GM18873 (cell line): ENCODE measurements at regions not wholly inside any gene's neighbourhood (a gene's known extent, or its start where the extent isn't known, plus 50 kb on each side); places are given as distances from the start of the nearest gene placed in this dataset.

Experiments
- ATAC-seq: cut with Tn5 transposase; IDR thresholded peaks from one replicate; pipeline ENCODE4 v1.9.1; 2021; ENCODE audit warnings: mild to moderate bottlenecking, moderate library complexity, moderate number of reproducible peaks; ENCODE audit not compliant: unreplicated experiment, low FRiP score

- no peak for ATAC-seq
These were observed 463.7 kb downstream of the DNAH5 start for GRCh38 chr5:13480834-13481233.

GRCh38 chr5:13478831-13479465 lies 465.5 kb downstream of the DNAH5 start:
- ATAC-seq: no peak

GRCh38 chr5:13477118-13477737 lies 467.3 kb downstream of the DNAH5 start:
- no peak for ATAC-seq

- ATAC-seq: no peak
These were observed 471.6 kb downstream of the DNAH5 start for GRCh38 chr5:13472842-13473241.

GRCh38 chr5:13470975-13471374 lies 473.5 kb downstream of the DNAH5 start:
- ATAC-seq: no peak

GRCh38 chr5:13470263-13470662 lies 474.2 kb downstream of the DNAH5 start:
- ATAC-seq: no peak

- no peak for ATAC-seq
These were observed 479.8 kb downstream of the DNAH5 start for GRCh38 chr5:13464532-13465193.

- ATAC-seq: no peak
These were observed 483.9 kb downstream of the DNAH5 start for GRCh38 chr5:13460587-13460986.

- no peak for ATAC-seq
These were observed 490.4 kb downstream of the DNAH5 start for GRCh38 chr5:13454050-13454449.

GRCh38 chr5:13448843-13449242 lies 495.6 kb downstream of the DNAH5 start:
- ATAC-seq: no peak

- no peak for ATAC-seq
These were observed 505.1 kb downstream of the DNAH5 start for GRCh38 chr5:13439430-13439829.

GRCh38 chr5:13427827-13428557 lies 516.5 kb downstream of the DNAH5 start:
- ATAC-seq: no peak

- ATAC-seq: no peak
These were observed 532.4 kb downstream of the DNAH5 start for GRCh38 chr5:13412040-13412595.

- ATAC-seq: no peak
These were observed 535.9 kb downstream of the DNAH5 start for GRCh38 chr5:13408616-13409015.

- ATAC-seq: no peak
These were observed 541.1 kb downstream of the DNAH5 start for GRCh38 chr5:13403351-13403750.

- ATAC-seq: no peak
These were observed 559.4 kb downstream of the DNAH5 start for GRCh38 chr5:13385066-13385465.

- no peak for ATAC-seq
These were observed 562.3 kb downstream of the DNAH5 start for GRCh38 chr5:13382232-13382631.

- ATAC-seq: no peak
These were observed 566.4 kb downstream of the DNAH5 start for GRCh38 chr5:13378091-13378490.

- no peak for ATAC-seq
These were observed 585.1 kb downstream of the DNAH5 start for GRCh38 chr5:13359344-13359743.

GRCh38 chr5:13358342-13358741 lies 586.1 kb downstream of the DNAH5 start:
- no peak for ATAC-seq

- ATAC-seq: no peak
These were observed 586.6 kb downstream of the DNAH5 start for GRCh38 chr5:13357929-13358328.
